Hematopoietic multipotent progenitor cell treated with erythropoietin and hydrocortisone succinate and interleukin-3 and kit ligand, for 4 days (in vitro differentiated cells): ENCODE measurements at regions not wholly inside any gene's neighbourhood (a gene's known extent, or its start where the extent isn't known, plus 50 kb on each side); places are given as distances from the start of the nearest gene placed in this dataset.
A peak's percentile ranks its signal among the peaks of the same experiment; 100 is the strongest.
"Not testable (repeated sequence)": the region's sequence is repeated elsewhere in the genome, so short reads cannot be mapped to it uniquely, and the experiment has no call there.

Experiments used
- DNase-seq: peaks from one replicate; pipeline ENCODE4 v3.0.0-alpha.2; 2015

DNA sequence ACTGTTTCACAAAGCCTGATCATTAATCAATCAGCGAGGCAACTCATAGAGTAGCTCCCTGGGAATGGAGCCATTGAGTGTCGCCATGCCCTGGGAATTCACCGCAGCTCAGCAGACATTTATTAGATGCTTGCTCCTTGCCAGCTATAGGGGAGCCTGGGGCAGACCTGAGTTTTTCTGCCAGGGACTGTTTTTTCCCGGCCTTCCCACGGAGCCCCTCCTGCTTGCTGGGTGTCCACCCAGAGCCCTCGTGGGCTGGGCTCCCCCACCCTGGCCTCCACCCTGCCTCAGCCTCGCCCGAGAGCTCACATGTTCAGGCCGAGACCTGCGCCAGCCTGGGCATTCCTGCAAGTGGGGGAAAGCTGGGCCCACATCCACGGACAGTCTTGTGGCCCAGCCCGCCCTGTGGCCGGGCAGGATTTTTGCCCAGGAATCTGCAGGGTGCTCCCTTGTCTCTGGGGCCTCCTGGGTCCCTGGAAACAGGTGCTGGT lies 64.9 kb downstream of the SMIM38 start:
- no peak for DNase-seq

DNA sequence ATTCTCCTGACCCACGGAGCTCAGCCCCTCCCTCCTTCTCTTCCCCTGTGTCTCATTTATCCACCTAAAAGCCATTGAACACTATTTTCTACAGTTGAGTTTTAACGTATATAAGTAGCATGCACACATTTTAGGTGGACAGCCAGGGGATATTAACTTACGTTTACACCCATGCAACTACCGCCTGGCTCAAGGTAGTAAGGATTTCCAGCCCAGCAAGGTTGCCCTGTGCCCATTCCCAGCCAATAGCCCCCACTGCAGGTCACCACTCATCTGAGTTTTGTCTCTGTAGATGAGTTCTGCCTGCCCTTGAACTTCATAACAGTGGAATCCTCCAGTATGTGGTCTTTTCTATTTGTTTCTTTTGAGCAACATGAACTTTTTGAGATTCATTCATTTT lies 65.4 kb downstream of the SMIM38 start:
- DNase-seq = no peak

DNA sequence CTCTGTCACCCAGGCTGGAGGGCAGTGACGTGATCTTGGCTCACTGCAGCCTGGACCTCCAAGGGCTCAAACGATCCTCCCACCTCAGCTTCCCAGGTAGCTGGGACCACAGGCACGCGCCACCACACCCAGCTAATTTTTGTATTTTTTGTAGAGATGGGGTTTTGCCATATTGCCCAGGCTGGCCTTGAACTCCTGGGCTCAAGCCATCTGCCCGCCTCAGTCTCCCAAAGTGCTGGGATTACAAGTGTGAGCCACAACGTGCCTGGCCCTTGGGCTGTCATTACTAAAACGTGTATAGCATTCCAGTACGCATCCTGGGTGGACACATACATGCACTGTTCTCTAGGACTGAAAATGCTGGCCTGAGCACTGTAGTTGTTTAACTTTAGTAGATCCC lies 65.9 kb downstream of the SMIM38 start:
- DNase-seq = not testable (repeated sequence)

DNA sequence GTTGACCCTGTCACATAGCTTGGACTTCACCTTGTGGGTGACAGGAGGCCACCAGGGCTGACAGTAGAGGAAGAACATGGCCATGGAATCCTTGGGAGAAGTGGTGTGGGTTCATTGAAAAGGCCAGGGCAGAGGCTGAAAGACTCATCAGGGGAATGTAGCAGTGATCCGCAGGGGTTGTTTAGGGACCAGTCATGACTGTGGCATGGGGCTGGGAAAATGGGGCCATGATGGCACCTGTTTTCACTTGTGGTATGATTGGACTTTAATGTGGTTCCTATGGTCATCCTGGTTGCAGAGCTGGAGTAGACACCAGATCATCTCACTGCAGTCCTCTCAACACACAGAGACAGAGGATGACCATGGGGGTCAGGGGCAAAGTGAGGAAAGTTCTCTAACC lies 66.7 kb upstream of the MYEOV start:
- no peak for DNase-seq

DNA sequence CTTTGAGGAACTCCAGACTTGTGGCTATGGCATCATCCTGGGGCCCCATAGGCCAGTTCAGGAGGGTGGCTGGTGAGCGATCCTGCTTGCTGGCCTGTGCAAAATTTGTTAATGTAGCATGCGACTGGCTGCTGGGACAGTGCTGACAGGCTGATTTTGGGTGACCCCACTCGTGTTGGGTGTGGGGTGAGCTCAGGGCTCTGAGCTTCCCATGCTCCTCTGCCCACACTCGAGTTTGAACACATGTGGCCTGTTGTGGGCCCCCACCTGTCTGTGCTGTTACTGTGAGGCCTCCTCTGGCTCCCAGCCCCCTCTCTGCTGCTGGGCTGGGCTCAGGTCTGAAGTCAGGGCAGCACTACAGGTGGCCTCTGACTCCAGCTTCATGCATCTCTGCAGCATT lies 64.4 kb upstream of the MYEOV start:
- DNase-seq = no peak

DNA sequence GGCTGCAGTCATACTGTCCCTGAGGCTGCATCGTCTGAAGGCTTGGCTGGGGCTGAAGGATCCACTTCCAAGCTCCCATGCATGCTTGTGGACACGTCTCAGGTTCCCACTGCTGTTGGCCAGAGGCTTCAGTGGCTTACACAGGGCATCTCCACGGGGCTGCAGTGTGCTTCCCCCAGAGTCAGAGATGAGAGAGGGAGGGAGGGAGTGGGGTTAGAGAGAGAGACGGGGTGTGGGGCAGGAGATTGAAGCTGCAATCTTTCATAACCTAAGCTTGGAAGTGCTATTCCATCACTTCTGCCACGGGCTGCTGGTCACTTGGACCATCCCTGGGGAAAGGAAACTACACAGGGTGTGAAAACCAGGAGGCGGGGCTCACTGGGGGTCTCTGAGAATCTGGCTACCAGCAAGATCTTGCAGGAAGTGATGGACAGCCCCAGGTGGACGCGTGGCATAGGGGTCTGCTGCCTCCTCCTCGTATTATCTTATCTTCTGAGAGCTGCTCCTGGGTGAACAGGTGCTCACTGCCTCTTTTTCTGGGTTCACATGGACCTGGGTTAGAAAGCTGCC lies 63.0 kb upstream of the MYEOV start:
- DNase-seq = no peak

DNA sequence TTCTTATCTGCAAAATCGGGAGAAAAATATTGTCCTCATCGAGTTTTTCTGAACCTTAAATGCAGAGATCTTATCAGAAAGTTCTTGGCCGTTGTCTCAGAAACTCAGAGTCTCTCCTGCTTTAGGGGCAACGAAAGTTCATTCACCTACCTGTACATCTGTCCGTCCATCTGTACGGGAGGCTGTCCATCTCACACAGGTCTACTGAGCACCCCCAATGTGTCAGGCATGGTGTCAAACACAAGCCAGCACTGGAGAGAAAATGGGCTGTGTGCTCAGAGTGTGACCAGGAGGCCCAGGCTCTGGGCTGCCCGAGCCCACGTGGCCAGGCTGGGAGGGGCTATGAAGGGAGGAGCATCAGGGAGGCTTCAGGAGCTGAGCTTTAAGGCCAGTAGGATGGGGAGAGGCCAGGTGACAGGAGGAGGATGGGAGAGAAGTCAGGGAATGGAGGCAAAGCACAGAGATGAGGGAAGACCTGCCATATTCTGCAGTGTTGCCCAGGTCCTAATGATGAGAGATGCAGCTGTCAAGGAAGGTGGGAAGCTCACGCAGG lies 62.4 kb upstream of the MYEOV start:
- no peak for DNase-seq

DNA sequence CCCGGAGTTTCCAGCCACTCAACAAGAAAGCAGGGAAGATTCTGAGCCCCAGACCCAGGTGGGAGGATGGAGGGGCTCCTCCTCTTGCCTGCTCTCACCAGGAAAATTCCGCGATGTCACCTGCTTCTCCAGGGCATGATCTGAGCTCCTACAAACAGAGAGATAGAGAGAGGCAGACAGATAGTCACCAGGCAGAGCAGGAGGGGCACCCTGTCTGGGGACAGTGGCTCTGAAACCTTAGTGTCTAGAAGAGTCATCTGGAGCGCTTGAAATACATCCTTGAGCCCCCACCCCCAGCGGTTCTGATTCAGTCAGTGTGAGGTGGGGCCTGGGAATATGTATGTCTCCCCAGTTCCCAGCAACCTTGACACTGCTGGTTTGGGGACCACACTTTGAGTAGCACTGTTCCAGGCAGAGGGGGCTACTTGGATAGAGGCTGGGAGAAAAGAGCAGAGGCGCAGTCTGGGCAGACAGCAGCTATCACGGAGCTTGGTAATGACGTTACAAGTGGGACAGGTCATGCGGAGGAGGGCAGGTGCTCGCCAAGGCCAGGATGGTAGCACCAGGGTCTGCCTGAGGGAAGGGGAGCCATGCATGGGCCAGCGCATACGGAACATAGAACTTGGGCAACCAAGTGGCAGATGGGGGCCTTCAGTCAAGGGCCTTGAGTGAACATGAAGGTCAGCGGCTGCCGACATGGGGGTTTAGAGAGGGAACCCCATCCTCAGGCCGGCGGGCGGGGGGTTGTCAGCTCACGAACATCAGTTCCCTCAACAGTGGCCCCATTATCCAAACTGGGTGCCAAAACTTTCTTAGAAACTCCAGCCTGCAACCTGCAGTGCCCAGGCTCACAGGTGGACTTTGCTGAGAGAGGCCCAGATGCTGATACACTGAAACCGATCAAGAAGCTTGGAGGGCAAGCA lies 60.9 kb upstream of the MYEOV start:
- no peak for DNase-seq

DNA sequence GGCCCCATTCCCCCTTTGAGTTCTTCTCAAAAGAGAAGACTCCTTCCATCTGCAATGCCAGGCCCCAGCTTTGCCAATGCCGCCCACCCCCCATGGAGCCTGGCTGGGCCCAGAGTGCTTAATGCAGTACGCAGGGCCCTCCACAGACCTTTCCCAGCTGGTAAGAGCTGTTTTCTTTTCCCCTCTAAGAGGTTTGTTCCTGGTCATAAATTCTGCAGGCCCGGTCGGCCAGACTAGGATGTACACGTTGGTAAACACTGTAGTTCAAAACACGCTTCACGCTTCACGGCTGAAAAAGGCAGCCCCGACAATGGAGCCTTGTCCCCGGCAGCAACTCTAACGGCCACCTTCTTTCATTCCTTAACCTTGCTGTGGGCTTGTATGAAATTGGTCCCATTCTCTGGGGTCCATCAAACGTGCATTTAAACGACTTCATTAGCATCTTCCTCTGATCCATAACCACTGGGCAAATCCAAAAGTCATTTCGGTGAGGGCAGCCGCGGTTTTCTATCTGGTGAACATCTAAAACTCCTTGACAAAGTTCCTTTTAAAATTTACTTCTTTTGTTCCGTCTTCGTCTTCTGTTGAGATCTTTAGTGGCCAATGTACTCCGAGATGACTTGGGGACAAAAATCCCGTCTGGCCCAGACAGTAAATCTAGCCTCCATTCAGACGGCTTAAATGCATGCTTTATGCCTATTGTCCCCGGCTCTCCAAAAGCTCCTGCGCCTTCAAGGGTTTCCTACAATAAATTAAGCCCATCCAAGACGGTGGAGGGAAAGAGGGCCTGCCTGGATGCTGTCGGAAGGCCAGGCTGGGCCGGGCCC lies 60.0 kb upstream of the MYEOV start:
- no peak for DNase-seq

DNA sequence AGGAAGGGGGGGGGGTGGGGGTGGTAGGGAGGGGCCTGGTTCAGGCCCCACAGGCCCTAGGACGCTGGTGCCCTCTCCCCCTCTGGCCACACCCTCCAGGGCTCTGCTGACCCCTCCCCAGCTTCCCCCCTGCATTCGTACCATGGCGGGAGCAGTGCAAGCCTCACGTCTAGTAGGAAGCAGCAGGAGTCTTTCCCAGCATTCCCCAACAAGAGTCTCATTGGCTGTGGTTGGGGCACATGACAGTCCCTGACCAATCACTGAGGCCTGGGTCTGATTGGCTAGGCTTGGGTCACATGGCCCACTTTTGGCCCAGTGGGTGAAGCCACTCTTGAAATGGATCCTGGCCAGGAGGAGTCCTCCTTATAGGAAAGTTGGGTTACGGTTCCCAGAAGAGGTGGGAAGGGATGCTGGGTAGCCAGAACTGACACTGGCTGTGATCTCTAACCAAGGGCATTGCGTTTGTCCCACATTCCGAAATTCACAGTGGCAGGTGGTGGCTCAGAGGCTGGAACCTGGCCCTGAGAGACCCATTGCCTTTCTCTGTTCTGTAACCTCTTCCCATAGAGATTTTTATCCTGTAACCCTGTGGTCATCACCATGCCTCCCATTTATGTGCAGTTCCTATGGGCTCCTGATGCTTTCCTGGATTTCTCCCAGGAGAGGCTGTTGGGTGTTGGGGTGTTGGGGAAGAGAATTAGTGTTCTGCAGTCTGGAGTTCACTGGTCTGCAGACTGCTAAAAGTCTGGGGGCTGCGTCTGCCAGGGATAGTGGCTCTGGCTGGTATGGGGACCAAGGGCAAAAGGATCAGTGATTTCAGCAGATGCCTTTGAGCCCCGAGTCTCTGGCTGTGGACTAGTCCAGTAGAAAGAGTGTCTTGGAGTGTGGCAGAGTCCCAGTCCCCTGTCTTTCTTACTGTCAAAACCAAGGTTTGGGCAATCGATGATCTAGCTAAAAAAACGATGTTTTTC lies 58.9 kb upstream of the MYEOV start:
- no peak for DNase-seq

DNA sequence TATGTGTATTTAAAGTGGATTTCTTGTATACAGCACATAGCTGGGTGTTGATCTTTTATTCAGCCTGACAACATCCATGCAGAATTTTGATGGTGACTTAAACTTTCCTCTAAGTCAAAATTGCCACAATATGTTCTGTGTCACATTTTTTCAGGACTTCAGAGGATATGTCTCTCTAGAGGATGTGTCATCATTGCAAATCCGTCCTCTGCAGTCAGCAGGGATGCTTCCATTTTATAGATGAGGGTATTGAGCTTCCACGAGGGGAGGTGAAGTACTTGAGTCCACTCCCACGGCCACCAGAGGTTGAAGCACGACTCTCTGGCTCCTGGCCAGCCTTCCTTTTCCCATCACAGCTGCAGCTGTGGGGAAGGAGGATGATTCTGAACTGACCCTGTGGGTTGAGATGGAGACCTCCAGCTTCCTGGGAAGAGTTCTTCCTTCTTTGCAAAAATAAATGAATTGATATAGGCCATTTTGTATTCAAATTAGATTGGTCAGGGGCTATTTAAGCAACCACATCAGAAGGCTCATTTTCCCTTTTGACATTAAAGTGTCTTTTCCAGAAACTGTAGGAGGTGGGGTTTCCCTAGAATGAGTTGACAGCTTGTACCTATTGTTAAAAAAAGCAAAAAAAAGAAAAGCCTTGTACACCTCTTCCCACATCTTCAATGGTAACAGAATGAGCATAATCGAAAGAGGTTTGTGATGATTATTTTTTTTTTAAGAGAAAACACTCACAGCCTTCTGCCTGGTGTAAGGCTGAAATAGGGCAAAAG lies 55.2 kb upstream of the MYEOV start:
- no peak for DNase-seq

DNA sequence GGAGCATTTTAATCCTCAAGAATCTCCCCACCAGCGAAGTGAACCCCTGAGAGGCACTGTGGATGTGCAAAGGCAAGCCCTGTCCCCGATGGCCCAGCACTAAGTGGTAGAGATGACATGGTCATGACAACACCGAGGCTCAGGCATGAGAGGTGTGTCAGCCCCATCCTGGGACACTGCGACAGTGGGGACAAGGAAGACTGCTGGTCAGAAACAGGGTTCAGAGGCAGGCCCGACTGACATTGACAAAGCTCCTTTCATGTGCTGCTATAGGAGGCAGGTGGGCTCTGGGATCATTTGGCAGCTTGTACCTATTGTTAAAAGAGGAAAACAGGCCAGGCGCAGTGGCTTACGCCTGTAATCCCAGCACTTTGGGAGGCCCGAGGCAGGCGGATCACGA lies 54.3 kb upstream of the MYEOV start:
- DNase-seq = no peak

DNA sequence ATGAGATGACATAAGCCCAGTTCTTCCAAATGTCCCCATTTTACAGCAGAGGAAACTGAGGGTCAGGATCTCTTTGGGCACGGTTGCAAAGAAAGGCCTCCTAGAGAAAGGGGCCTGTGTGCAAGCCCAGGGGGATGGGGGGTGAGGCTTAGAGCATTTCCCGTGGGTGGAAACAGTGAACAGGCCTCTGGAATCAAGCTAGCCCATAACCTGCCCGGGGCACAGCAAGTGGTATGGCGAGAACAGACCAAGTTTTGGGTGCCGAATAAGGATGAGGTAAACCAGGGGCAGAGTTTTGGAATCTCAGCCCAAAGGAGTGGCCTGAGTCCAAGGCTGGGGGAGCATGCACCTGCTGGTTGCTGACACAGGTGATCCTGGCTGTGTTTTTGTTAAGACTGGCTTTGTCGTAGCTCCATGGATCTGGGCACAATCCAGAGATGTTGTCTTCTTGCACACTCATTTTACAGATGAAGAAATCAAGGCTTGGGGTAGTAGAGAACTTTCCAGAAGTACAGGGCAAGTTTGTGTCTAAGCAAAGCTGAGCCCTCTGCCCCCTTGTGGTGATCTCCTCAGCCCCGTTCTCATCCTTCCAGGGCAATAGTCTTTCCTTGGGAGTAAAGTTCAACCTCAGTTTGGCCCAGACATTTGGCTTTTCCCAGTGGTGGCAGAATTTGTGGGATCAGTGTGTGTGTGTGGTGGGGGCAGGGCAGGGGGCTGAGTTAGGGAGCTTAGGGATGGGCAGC lies 53.5 kb upstream of the MYEOV start:
- peak; percentile 39 for DNase-seq

DNA sequence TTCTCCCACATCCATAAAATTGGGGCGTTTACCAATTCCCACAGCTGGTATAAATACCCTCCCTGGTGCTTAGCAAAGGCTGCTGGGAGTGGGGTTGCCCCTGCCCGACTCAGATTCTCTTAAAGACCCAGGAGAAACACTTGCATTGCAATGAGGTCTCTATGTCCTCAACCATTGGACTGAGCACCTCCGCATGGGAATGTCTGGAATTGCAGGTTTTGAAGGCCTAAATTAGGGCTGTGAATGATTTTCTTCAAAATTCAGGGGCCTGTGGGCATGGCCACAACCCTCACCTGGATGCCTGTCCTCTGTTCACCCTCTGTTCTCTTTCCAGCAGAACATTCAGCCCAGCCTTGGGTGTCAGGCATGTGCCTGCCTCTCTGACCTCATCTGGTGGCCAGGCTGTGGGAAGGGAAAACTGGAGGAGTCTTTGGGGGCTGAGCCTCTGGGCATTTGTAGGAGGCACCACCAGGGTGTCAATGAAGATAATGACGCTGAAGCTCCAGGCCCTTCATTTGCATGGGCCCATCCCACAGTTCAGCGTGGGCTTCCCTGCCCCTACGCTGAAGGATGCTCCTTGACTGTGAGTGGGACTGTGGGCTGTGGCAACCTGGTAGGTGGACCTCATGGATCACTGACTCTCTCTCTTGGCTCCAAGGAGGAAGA lies 52.7 kb upstream of the MYEOV start:
- no peak for DNase-seq

DNA sequence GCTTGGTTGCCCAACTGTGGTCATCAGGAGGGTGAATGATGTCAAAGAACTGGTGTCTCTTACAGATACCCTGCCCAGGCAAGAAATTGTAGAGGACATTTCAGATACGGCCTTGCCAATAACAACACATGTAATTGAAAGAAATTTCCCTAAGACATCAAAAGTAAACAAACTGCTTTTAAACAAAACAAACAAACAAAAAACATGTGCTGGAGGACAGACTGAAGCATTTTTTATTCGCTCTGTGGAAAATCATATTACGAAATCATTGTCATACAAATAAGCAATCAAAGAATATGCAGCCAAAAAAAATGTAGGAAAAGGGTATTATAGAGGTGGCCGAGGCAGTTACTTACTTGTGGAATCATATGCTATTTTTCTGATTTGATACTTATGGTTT lies 52.1 kb upstream of the MYEOV start:
- no peak for DNase-seq

DNA sequence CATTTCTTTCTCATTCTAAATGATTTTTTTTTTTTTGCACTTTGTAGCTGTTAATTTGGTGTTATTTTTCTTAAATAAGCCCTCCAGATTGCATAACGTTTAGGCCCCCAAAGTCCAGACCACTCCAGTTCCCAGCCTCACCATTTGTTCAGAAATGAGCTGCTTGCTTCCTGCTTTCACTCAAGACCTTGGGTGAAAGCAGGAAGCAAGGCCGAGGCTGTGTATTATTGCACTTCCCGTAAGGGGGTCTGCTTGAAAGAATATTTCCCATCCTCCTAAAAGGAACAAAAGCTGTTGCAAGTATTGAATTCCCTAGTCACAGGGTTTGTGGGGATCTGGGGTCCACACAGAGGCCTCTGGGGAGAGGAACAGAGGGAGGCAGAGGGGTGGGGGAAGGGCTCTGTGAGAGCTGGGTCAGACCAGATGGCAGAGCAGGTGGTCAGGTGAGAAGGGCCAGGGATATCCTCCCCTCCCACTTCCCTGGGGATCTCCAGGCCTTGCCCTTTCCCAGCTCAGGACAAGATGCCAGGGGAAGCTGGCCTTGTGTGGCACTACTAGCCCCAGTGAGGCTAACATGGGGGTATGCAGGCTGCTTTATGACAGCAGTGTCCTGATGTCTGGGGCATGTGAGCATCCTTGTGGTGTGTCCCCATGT lies 51.6 kb upstream of the MYEOV start:
- DNase-seq = peak; percentile 53

DNA sequence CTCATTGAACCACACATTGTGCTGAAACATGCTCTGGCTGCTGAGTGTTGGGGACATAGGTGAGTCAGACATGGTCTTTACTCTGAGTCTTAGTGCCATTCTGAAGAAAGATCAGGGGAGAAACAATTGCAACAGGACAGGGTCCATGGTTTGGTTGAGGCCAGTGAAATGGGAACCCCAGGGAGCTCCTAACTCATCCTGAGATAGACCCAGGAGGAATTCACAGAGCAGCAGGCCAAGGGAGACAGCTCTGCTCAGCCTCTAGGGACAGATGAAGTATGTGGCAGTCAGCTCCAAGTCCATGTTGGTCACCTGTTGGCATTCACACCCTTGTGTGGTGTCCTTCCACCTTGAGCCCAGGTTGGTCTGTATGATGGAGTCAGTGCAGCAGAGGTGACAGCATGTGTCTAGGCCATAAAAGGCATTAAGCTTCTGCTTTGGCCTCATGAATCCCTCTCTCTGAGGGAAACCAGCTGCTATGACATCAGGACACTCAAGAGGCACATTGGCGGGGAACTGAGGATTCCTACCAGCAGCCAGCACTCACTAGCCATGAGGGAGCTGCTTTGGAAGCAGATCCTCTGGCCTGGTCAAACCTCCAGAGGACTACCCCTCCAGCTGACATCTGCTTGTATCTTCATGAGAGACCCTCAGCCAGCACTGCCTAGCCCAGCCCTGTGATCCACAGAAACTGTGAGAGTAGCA lies 50.3 kb upstream of the MYEOV start:
- DNase-seq = no peak
